Caco-2 (cell line): ENCODE measurements at regions not wholly inside any gene's neighbourhood (a gene's known extent, or its start where the extent isn't known, plus 50 kb on each side); places are given as distances from the start of the nearest gene placed in this dataset.

Experiments
- BruUV-seq: library from RNA; stranded (reverse); fragments of 400-500 nt; replicated peaks from 2 replicates; lab custom pipeline; 2021; lab: Mats Ljungman, UMichigan
- CTCF ChIA-PET: fragments of 300-600 bp; sonication (Branson Sonifier 250); formaldehyde crosslinking; loops from one replicate; lab custom pipeline; 2022; ENCODE audit warnings: antibody characterized with exemption; lab: Charles Lee
- POLR2A ChIA-PET: fragments of 300-600 bp; sonication (Branson Sonifier 250); formaldehyde crosslinking; loops from one replicate; lab custom pipeline; 2022; ENCODE audit warnings: antibody characterized with exemption; lab: Charles Lee
- DNase-seq, 2 experiments: peaks; one replicate each; pipeline versions ENCODE4 v3.0.0 to v3.0.0-alpha.2; 2020 to 2022
- H3K27me3 ChIP-seq: replicated peaks from 2 replicates; pipeline ENCODE4 v1.6.0; 2011; ENCODE audit warnings: low read length; ENCODE audit not compliant: control insufficient read depth, insufficient read depth
- H3K36me3 ChIP-seq: 2 replicates; pipeline ENCODE4 v1.5.1; 2011; ENCODE audit warnings: low read length; ENCODE audit not compliant: control insufficient read depth, insufficient read depth
- H3K4me1 ChIP-seq: fragments of 250-450 bp; sonication (Bioruptor Pico); 2 replicates; pipeline ENCODE4 v1.5.1; 2020; ENCODE audit warnings: mild to moderate bottlenecking
- H3K4me3 ChIP-seq: 2 replicates; pipeline ENCODE4 v1.5.1; 2011; ENCODE audit warnings: low read depth, mild to moderate bottlenecking, control low read depth, low read length
- H3K9me3 ChIP-seq: fragments of 250-450 bp; sonication (Bioruptor Pico); 2 replicates; pipeline ENCODE4 v1.5.1; 2020; ENCODE audit warnings: mild to moderate bottlenecking, moderate library complexity
- H3K27ac Mint-ChIP-seq: one replicate; pipeline ENCODE4 v1.8.0; 2022; ENCODE audit warnings: mixed read lengths; ENCODE audit not compliant: unreplicated experiment
- H3K27me3 Mint-ChIP-seq: one replicate; pipeline ENCODE4 v1.8.0; 2022; ENCODE audit warnings: mixed read lengths; ENCODE audit not compliant: insufficient read depth, unreplicated experiment
- H3K36me3 Mint-ChIP-seq: one replicate; pipeline ENCODE4 v1.8.0; 2022; ENCODE audit warnings: mild to moderate bottlenecking, mixed read lengths; ENCODE audit not compliant: insufficient read depth, unreplicated experiment
- H3K4me1 Mint-ChIP-seq: one replicate; pipeline ENCODE4 v1.8.0; 2022; ENCODE audit warnings: low read depth, mixed read lengths; ENCODE audit not compliant: unreplicated experiment
- H3K4me3 Mint-ChIP-seq: one replicate; pipeline ENCODE4 v1.8.0; 2022; ENCODE audit warnings: mild to moderate bottlenecking, moderate library complexity, mixed read lengths; ENCODE audit not compliant: unreplicated experiment
- H3K9me3 Mint-ChIP-seq: one replicate; pipeline ENCODE4 v1.8.0; 2022; ENCODE audit warnings: mixed read lengths; ENCODE audit not compliant: unreplicated experiment
- CTCF ChIP-seq, 2 experiments: fragments of 200-600 bp in 1 of 2; IDR thresholded peaks; 1 replicate in 1 of 2; 2 replicates in 1 of 2; pipeline versions ENCODE4 v1.5.1 to v1.8.0; 2011 to 2022; ENCODE audit warnings: antibody characterized with exemption in 1 of 2, control low read depth in 1 of 2, inconsistent platforms in 1 of 2, low read depth in 1 of 2, low read length in 1 of 2, mild to moderate bottlenecking in 1 of 2, moderate library complexity in 1 of 2; ENCODE audit not compliant: insufficient read depth in 1 of 2, severe bottlenecking in 1 of 2, unreplicated experiment in 1 of 2
- intact Hi-C: fragments of 100-400 bp; cut with micrococcal nuclease; formaldehyde crosslinking; loops from one replicate; pipeline ENCODE4 v1.10.0; 2022; ENCODE audit not compliant: unreplicated experiment

GRCh38 chr17:55663400-55663799 lies 59.3 kb downstream of the TMEM100 start:
- POLR2A ChIA-PET: no interaction called here
- H3K27me3 Mint-ChIP-seq: peaks cover 14% of the 10 kb centered on the region
- H3K27me3 ChIP-seq: no peaks in the 10 kb centered on the region

GRCh38 chr17:55661963-55662834 lies 60.5 kb downstream of the TMEM100 start:
- no peak overlapping the region for H3K4me3 ChIP-seq
- H3K27ac Mint-ChIP-seq: no peak overlapping the region
- H3K4me3 Mint-ChIP-seq: no peak overlapping the region
- intact Hi-C loops: no loop called here
- TF ChIP-seq CTCF (IDR thresholded peaks at IDR 0.05; ENCODE audit: insufficient read depth in 1 of 2, low read depth in 1 of 2, low read length in 1 of 2, severe bottlenecking in 1 of 2, unreplicated experiment in 1 of 2): no peak
- H3K36me3 ChIP-seq: no peaks in the 10 kb centered on the region
- H3K9me3 ChIP-seq: no peaks in the 10 kb centered on the region
- no peak for DNase-seq
- no peaks in the 10 kb centered on the region for H3K4me1 Mint-ChIP-seq
- H3K27me3 ChIP-seq: no peaks in the 10 kb centered on the region
- H3K9me3 Mint-ChIP-seq: no peaks in the 10 kb centered on the region
- no peaks in the 10 kb centered on the region for H3K4me1 ChIP-seq
- H3K36me3 Mint-ChIP-seq: no peaks in the 10 kb centered on the region
- no TSS peak for BruUV-seq
- CTCF ChIA-PET: no interaction called here
- H3K27me3 Mint-ChIP-seq: peaks cover 16% of the 10 kb centered on the region
- POLR2A ChIA-PET: no interaction called here

More at GRCh38 chr17:55663400-55663799, 59.3 kb downstream of the TMEM100 start:
- H3K36me3 ChIP-seq: no peaks in the 10 kb centered on the region
- H3K4me3 ChIP-seq: no peak overlapping the region
- Mint-ChIP-seq H3K4me3 (no peak overlapping the region), H3K9me3 (no peaks in the 10 kb centered on the region), H3K27ac (no peak overlapping the region), H3K36me3 (no peaks in the 10 kb centered on the region), H3K4me1 (no peaks in the 10 kb centered on the region)
- CTCF ChIA-PET: no interaction called here
- intact Hi-C loops: no loop called here
- DNase-seq: no peak
- H3K9me3 ChIP-seq: no peaks in the 10 kb centered on the region
- BruUV-seq: no TSS peak
- no peaks in the 10 kb centered on the region for H3K4me1 ChIP-seq
- no peak for TF ChIP-seq CTCF (IDR thresholded peaks at IDR 0.05; ENCODE audit: insufficient read depth in 1 of 2, low read depth in 1 of 2, low read length in 1 of 2, severe bottlenecking in 1 of 2, unreplicated experiment in 1 of 2)

GRCh38 chr17:55661256-55661758 lies 61.4 kb downstream of the TMEM100 start:
- Mint-ChIP-seq H3K4me3 (no peak overlapping the region), H3K36me3 (no peaks in the 10 kb centered on the region), H3K27me3 (peaks cover 18% of the 10 kb centered on the region), H3K4me1 (no peaks in the 10 kb centered on the region), H3K9me3 (no peaks in the 10 kb centered on the region), H3K27ac (no peak overlapping the region)
- H3K27me3 ChIP-seq: no peaks in the 10 kb centered on the region
- DNase-seq: no peak
- no peak for TF ChIP-seq CTCF (IDR thresholded peaks at IDR 0.05; ENCODE audit: insufficient read depth in 1 of 2, low read depth in 1 of 2, low read length in 1 of 2, severe bottlenecking in 1 of 2, unreplicated experiment in 1 of 2)
- no peaks in the 10 kb centered on the region for H3K36me3 ChIP-seq
- no peaks in the 10 kb centered on the region for H3K9me3 ChIP-seq
- H3K4me1 ChIP-seq: no peaks in the 10 kb centered on the region
- ChIA-PET POLR2A (no interaction called here), CTCF (no interaction called here)
- BruUV-seq: no TSS peak
- no peak overlapping the region for H3K4me3 ChIP-seq
- intact Hi-C loops: no loop called here
